Transverse colon (tissue), 4 donors: ENCODE measurements at regions not wholly inside any gene's neighbourhood (a gene's known extent, or its start where the extent isn't known, plus 50 kb on each side); places are given as distances from the start of the nearest gene placed in this dataset.

Experiments
- DNase-seq: peaks from one replicate; pipeline ENCODE4 v3.0.0-alpha.2; 2019
- H3K27ac ChIP-seq, 4 donors: fragments of 200-600 bp; sonication (generic); 2 replicates each; pipeline ENCODE4 v1.5.1; 2016 to 2018; ENCODE audit warnings: inconsistent platforms in 4 of 4
- H3K27me3 ChIP-seq: fragments of 200-600 bp; sonication (generic); 2 replicates; pipeline ENCODE4 v1.5.1; 2017; ENCODE audit warnings: inconsistent platforms
- H3K36me3 ChIP-seq, 4 donors: fragments of 200-600 bp; sonication (generic); 2 replicates each; pipeline ENCODE4 v1.5.1; 2017 to 2019; ENCODE audit warnings: inconsistent platforms in 4 of 4
- H3K4me1 ChIP-seq, 4 donors: fragments of 200-600 bp; sonication (generic); 2 replicates each; pipeline ENCODE4 v1.5.1; 2017 to 2020; ENCODE audit warnings: inconsistent platforms in 4 of 4
- H3K4me3 ChIP-seq, 4 donors: fragments of 200-600 bp; sonication (generic); 1 replicate in 1 of 4; 2 replicates in 3 of 4; pipeline versions ENCODE4 v1.5.1 to v1.6.1; 2017 to 2019; ENCODE audit warnings: inconsistent platforms in 4 of 4
- H3K9me3 ChIP-seq, 2 donors: fragments of 200-600 bp; sonication (generic); 2 replicates each; pipeline ENCODE4 v1.5.1; 2017 to 2019; ENCODE audit warnings: inconsistent platforms in 2 of 2
- EP300 ChIP-seq: sonication (generic); formaldehyde crosslinking; IDR thresholded peaks from one replicate; pipeline ENCODE4 v1.6.1; 2017; ENCODE audit warnings: antibody characterized with exemption, low read depth
- POLR2A ChIP-seq: fragments of 450-650 bp; IDR thresholded peaks from one replicate; pipeline ENCODE4 v1.6.1; 2016; ENCODE audit warnings: antibody characterized with exemption, mild to moderate bottlenecking, moderate library complexity
- POLR2AphosphoS5 ChIP-seq, 3 donors: sonication (generic); formaldehyde crosslinking; IDR thresholded peaks; one replicate each; pipeline ENCODE4 v1.6.1; 2016; ENCODE audit warnings: antibody characterized with exemption in 3 of 3
- WGBS, 2 donors: methylation state at CpG; one replicate each; pipeline ENCODE4 v1.1.5; 2018; ENCODE audit warnings: low coverage in 1 of 2; 5-methylcytosine and 5-hydroxymethylcytosine counted together
- in situ Hi-C, 4 donors: fragments of 200-750 bp; cut with MboI; loops; one replicate each; pipeline versions ENCODE4 v1.15.0 to v1.15.1; 2017; ENCODE audit warnings: low sequenced_read_pairs in 3 of 4, low pct_ligation_motif_present in 1 of 4, low pct_unique_long_range_greater_than_20kb in 1 of 4
- intact Hi-C: fragments of 100-400 bp; cut with DNase I; formaldehyde crosslinking; loops from one replicate; pipeline ENCODE4 v1.15.1; 2023; ENCODE audit warnings: low total_unique reads
- TF ChIP-seq, protein P1 (sequence below), 5 experiments: fragments of 200-600 bp in 3 of 5; fragments of 450-650 bp in 2 of 5; sonication (generic) in 3 of 5; IDR thresholded peaks; 1 replicate in 2 of 5; 2 replicates in 3 of 5; pipeline ENCODE4 v1.5.1; 2016 to 2017; ENCODE audit warnings: antibody characterized with exemption in 5 of 5, inconsistent platforms in 3 of 5, mild to moderate bottlenecking in 2 of 5, moderate library complexity in 1 of 5

DNA sequence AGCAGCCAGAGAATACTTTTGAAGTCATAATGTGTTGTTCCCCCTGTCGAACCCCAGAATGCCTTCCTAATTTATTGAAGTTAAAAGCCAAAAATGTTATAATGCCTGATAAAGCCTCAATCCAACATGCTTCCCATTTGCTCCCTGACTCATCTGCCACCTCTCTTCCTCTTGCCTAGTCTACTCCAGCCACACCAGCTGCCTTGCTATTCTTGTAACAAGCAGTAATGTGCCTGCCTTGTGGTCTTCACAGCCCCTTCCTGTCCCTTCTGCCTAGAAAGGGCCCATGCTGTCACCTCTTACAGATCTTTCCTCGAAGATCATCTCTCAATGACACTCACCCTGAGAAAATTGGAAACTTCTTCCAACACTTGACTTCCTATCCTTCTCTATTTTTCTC is 231.6 kb upstream of the CDH2 start:
- intact Hi-C loops (no loop called here), in situ Hi-C loops (no loop called here)
- no peaks in the 10 kb centered on the region for H3K36me3 ChIP-seq
- H3K9me3 ChIP-seq = peaks cover 0 to 3% of the 10 kb centered on the region in 2 donors
- H3K27ac ChIP-seq = no peak overlapping the region
- TF ChIP-seq EP300 (no peak), POLR2AphosphoS5 (IDR thresholded peaks at IDR 0.05) (no peak), POLR2A (no peak)
- TF ChIP-seq, protein P1, sequence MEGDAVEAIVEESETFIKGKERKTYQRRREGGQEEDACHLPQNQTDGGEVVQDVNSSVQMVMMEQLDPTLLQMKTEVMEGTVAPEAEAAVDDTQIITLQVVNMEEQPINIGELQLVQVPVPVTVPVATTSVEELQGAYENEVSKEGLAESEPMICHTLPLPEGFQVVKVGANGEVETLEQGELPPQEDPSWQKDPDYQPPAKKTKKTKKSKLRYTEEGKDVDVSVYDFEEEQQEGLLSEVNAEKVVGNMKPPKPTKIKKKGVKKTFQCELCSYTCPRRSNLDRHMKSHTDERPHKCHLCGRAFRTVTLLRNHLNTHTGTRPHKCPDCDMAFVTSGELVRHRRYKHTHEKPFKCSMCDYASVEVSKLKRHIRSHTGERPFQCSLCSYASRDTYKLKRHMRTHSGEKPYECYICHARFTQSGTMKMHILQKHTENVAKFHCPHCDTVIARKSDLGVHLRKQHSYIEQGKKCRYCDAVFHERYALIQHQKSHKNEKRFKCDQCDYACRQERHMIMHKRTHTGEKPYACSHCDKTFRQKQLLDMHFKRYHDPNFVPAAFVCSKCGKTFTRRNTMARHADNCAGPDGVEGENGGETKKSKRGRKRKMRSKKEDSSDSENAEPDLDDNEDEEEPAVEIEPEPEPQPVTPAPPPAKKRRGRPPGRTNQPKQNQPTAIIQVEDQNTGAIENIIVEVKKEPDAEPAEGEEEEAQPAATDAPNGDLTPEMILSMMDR (IDR thresholded peaks at IDR 0.05) = no peak
- no peaks in the 10 kb centered on the region for H3K27me3 ChIP-seq
- WGBS, 2 donors = 16 to 51% methylated on average over 2 of the region's 2 CpGs
- no peak for DNase-seq
- H3K4me1 ChIP-seq = no peaks in the 10 kb centered on the region
- no peak overlapping the region for H3K4me3 ChIP-seq

DNA sequence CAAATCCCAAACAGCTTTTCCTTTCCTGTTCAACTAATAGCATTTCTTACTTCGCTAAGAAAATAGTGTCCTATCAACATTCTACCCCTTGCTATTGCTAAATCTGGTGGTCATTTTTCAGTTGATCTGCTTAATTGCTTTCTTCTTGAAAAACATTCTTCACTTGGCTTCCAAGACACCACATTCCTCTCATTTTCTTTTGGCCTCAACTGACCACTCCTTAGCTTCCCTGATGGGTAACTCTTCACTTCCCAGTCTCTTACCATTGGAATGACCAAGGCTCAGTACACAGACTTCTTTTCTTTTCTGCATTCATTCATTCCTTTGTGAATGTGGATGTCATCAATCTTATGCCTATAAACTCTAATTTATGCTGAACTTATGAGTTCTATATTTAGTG is 230.8 kb upstream of the CDH2 start:
- no peak for TF ChIP-seq EP300
- TF ChIP-seq, protein P1 (IDR thresholded peaks at IDR 0.05) = no peak
- no peak for TF ChIP-seq POLR2AphosphoS5 (IDR thresholded peaks at IDR 0.05)
- no peak for TF ChIP-seq POLR2A
- in situ Hi-C loops = no loop called here
- intact Hi-C loops = no loop called here

DNA sequence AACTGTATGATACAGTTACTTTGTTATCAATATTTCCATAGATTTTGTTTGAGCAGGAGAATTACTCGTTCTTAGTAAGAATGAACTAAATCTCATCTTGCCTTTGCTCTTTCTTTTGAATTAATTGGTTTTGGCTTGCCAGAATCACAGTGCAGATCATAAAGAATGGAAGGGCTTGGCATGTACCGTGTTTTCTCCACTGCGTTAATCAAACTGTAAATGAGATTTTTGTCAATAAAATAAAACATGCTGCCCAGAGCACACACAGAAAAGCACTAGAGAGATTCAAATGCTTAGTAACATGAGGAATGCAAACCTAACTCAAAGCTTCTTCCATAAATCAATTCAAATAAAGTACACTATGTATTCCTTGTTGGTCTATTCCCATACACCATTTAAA is 229.6 kb upstream of the CDH2 start:
- no peaks in the 10 kb centered on the region for H3K4me1 ChIP-seq
- H3K36me3 ChIP-seq = no peaks in the 10 kb centered on the region
- no peak for DNase-seq
- 39 to 43% methylated on average over 3 of the region's 3 CpGs for WGBS, 2 donors
- no peaks in the 10 kb centered on the region for H3K27me3 ChIP-seq
- intact Hi-C loops (no loop called here), in situ Hi-C loops (no loop called here)
- no peak overlapping the region for H3K27ac ChIP-seq
- TF ChIP-seq, protein P1 (IDR thresholded peaks at IDR 0.05) = no peak
- TF ChIP-seq EP300 = no peak
- TF ChIP-seq POLR2A = no peak
- TF ChIP-seq POLR2AphosphoS5 (IDR thresholded peaks at IDR 0.05) = no peak
- H3K9me3 ChIP-seq = peaks cover 0 to 3% of the 10 kb centered on the region in 2 donors
- no peak overlapping the region for H3K4me3 ChIP-seq

More for the DNA sequence above, 230.8 kb upstream of the CDH2 start:
- H3K9me3 ChIP-seq = peaks cover 0 to 3% of the 10 kb centered on the region in 2 donors
- H3K27me3 ChIP-seq = no peaks in the 10 kb centered on the region
- no peaks in the 10 kb centered on the region for H3K4me1 ChIP-seq
- 40 to 61% methylated on average over 1 of the region's 1 CpG for WGBS, 2 donors
- H3K4me3 ChIP-seq = no peak overlapping the region
- DNase-seq = no peak
- no peak overlapping the region for H3K27ac ChIP-seq
- H3K36me3 ChIP-seq = no peaks in the 10 kb centered on the region

DNA sequence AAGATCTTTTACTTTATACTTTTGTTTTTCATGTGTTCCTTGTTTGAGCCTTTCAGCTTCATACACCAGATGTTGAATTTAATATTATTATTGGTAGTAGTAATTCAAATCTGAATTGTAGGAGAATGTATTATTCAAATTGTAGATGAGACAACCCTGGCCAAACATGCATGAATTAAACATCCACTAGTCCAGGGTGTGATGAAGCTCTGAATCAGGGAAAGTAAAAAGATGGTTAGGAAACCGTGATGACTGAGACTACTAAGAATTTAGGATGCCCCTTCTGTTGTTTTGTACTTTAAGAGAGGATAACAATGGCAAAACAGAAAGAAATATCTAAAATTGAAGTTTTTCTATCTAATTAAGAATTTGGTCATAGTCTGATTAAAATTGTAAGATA is 227.8 kb upstream of the CDH2 start:
- intact Hi-C loops (no loop called here), in situ Hi-C loops (no loop called here)
- Histone ChIP-seq H3K36me3 (no peaks in the 10 kb centered on the region), H3K4me3 (no peak overlapping the region), H3K27ac (no peak overlapping the region), H3K9me3 (peaks cover 0 to 3% of the 10 kb centered on the region in 2 donors), H3K27me3 (no peaks in the 10 kb centered on the region), H3K4me1 (no peaks in the 10 kb centered on the region)
- DNase-seq = no peak
- WGBS, 2 donors = 26 to 31% methylated on average over 1 of the region's 1 CpG
- TF ChIP-seq POLR2AphosphoS5 (IDR thresholded peaks at IDR 0.05) (no peak), EP300 (no peak), POLR2A (no peak)
- TF ChIP-seq, protein P1 (IDR thresholded peaks at IDR 0.05) = no peak
